Nucleus accumbens (tissue), 56 donors: ENCODE measurements at regions not wholly inside any gene's neighbourhood (a gene's known extent, or its start where the extent isn't known, plus 50 kb on each side); places are given as distances from the start of the nearest gene placed in this dataset.
"Not testable (repeated sequence)": the region's sequence is repeated elsewhere in the genome, so short reads cannot be mapped to it uniquely, and the experiment has no call there.

Experiments used
- DNase-seq, 56 donors: peaks; one replicate each; lab custom pipeline; 2025; lab: John Stamatoyannopoulos, UW

DNA sequence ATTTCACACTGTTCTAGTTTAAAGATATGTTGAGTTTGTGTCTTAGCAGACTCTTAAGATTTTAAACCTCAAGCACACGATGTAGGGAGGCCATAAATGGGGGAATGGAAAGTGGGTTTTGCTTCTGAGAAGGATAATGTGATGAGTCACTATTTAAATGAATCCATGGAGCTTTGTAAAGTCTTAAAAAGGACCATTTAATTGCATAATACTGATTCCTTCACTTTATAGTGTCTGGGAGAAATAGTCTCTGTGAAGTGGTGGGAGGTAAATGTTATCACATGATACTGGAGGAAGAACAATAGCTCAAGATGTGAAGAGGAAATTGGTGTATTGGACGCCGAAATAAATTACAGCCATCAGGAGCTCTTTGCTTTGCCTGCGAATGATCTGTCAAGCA is 84.0 kb upstream of the MYO3A start:
- no peak for DNase-seq

DNA sequence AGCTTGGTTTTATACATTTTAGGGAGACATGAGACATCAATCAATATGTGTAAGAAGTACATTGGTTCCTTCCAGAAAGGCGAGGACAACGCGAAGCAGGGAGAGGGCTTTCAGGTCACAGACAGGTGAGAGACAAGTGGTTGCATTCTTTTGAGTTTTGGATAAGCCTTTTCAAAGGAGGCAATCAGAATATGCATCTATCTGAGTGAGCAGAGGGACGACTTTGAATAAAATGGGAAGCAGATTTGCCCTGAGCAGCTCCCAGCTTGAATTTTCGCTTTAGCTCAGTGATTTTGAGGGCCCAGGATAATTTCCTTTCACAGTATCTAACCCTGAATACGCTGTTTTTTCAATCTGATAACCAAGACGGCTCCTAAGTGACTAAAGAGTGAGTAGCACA is 82.5 kb upstream of the MYO3A start:
- DNase-seq = no peak

- DNase-seq = no peak
Observed at GRCh38 chr10:25852364-25852941, 81.6 kb upstream of the MYO3A start.

GRCh38 chr10:25858076-25858475 is 76.0 kb upstream of the MYO3A start:
- DNase-seq = no peak

- DNase-seq = no peak
Observed at GRCh38 chr10:25865267-25865666, 68.8 kb upstream of the MYO3A start.

- DNase-seq = no peak
Observed at GRCh38 chr10:25867321-25867720, 66.7 kb upstream of the MYO3A start.

DNA sequence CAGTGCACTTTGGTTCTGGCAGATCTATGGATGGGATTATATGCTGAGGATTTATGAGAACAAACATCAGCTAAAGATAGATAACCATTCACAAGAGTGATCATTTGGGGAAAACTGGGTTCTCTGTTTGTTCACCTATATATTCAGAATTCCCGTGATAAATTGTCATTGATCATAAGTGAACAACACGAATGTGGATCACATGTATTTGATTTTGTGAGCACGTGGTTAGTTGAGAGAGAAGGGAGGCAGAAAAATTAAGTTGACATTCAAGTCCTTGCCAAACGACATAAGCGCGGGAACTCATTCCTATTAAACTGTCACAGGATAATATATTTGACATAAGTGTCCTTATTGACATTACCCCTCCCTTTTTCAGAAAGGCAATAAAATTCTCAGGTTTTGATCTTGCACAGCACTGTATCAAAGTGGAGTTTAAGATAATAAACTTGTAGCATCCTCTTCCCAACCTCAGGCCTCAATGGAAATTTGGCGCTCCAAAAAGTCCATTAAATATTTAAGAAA is 64.9 kb upstream of the MYO3A start:
- no peak for DNase-seq

DNA sequence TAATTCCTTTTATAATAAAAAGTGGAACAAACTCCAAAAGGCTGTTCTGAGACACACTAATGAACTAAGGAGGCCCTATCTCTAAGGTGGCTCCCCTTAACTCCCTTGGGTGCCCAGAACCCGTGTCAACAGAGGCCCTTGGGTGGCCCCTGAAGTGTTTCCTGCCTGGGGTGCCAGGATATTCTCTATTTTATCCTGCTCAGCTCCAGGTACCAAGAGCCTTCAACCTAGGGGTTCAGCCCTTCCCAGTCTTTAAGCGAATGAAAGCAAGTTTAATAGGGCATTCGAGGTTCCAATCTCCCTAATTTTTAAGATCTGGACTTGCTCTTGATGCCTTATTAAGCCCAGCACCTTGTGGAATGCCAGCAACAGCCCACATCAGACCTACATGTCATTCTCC is 64.4 kb upstream of the MYO3A start:
- no peak for DNase-seq

DNA sequence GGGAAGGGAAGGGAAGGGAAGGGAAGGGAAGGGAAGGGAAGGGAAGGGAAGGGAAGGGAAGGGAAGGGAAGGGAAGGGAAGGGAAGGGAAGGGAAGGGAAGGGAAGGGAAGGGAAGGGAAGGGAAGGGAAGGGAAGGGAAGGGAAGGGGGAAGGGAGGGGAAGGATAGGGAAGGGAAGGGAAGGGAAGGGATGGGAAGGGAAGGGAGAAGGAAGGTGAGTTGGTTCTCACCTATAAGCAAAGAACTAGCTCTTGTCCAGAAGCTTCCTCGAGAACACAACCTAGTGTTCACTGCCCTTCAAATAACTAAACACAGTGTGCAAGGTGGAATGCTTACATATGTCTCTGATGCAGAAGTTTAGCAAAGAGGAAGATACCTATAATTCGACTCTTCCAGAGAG is 59.6 kb upstream of the MYO3A start:
- DNase-seq = not testable (repeated sequence)

DNA sequence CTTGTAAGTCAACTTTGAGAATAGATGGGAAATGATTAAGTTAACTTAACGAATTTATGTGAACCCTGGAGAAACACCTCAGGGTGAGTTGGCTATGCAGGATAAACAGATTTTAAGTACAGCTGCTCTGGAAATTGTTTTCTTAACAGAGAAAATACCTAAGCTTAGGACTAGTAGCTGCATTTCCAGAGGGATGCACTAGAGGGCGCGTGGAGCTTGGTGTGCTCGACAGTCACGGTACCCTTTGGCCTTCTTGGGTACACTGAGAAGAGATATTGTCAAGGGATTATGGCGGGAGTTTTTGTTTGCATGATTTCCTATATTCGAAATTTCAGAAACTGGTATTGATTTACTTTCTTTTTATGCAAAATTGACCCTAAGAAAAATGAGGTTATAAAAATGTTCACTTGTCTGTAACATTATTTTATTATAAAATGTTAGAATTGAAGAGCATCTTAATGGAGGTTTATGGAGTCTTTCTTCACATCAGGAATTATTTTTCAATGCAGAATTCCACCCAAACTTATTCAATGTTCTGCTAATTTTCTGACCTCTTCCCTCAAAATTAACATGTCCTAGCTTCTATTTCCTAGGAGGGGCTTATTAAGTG is 58.4 kb upstream of the MYO3A start:
- DNase-seq = peak in 48 of 56 donors; percentile 2 to 89 (median 28)

DNA sequence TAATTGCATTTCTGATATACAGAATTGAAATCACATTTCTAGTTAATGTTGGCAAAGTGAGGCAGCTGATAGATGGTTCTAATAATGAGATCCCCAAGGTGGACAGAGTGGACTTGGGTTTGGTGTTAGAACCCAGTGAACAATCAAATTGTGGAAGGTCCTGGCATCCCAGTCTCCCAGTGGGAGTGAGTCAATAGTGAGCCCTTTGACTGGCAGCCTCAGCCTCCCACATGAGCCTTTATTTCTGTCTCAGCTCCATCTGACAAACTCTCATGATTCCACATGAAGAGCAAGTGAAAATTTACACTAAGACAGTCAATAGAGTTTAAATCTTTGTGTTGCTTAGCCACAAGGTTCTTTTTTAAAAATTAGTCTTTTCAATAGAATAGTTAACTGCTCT is 56.7 kb upstream of the MYO3A start:
- DNase-seq = peak in 8 of 56 donors; percentile 0 to 50 (median 6)
